CD14-positive monocyte (primary cell): ENCODE measurements at regions not wholly inside any gene's neighbourhood (a gene's known extent, or its start where the extent isn't known, plus 50 kb on each side); places are given as distances from the start of the nearest gene placed in this dataset.

Experiments used
- DNase-seq, 3 donors: peaks; one replicate each; pipeline ENCODE4 v3.0.0-alpha.2; 2011 to 2022
- H2AFZ ChIP-seq: 2 replicates; pipeline ENCODE4 v1.6.0; 2012; ENCODE audit warnings: mild to moderate bottlenecking, low read depth, low read length, inconsistent platforms; ENCODE audit not compliant: insufficient read depth, poor library complexity, severe bottlenecking
- H3K27ac ChIP-seq, 2 donors: 1 replicate in 1 of 2; 2 replicates in 1 of 2; pipeline ENCODE4 v1.5.1; 2012 to 2013; ENCODE audit warnings: low read length in 2 of 2, control low read depth in 1 of 2, inconsistent platforms in 1 of 2, low read depth in 1 of 2, mild to moderate bottlenecking in 1 of 2
- H3K27me3 ChIP-seq, 2 donors: one replicate each; pipeline versions ENCODE4 v1.6.0 to v1.6.1; 2011 to 2013; ENCODE audit warnings: low read length in 2 of 2; ENCODE audit not compliant: control insufficient read depth in 2 of 2, insufficient read depth in 2 of 2
- H3K36me3 ChIP-seq, 2 donors: replicated peaks in 1 of 2; 1 replicate in 1 of 2; 2 replicates in 1 of 2; pipeline versions ENCODE4 v1.5.1 to v1.6.1; 2012 to 2013; ENCODE audit warnings: low read length in 2 of 2, control low read depth in 1 of 2, inconsistent platforms in 1 of 2, mild to moderate bottlenecking in 1 of 2; ENCODE audit not compliant: insufficient read depth in 2 of 2, control insufficient read depth in 1 of 2
- H3K4me1 ChIP-seq, 2 donors: 1 replicate in 1 of 2; 2 replicates in 1 of 2; pipeline versions ENCODE4 v1.5.1 to v1.6.1; 2012 to 2013; ENCODE audit warnings: low read length in 2 of 2, control low read depth in 1 of 2, inconsistent platforms in 1 of 2, mild to moderate bottlenecking in 1 of 2, moderate library complexity in 1 of 2; ENCODE audit not compliant: insufficient read depth in 2 of 2, control insufficient read depth in 1 of 2
- H3K4me2 ChIP-seq: replicated peaks from 2 replicates; pipeline ENCODE3; 2012; ENCODE audit warnings: low read length, moderate library complexity, mild to moderate bottlenecking; ENCODE audit not compliant: poor library complexity, severe bottlenecking; ENCODE audit errors: extremely low read depth
- H3K4me3 ChIP-seq, 3 experiments: fragments of 200-600 bp in 1 of 3; sonication (generic) in 1 of 3; replicated peaks in 1 of 3; 1 replicate in 2 of 3; 2 replicates in 1 of 3; pipeline ENCODE4 v1.5.1; 2011 to 2013; ENCODE audit warnings: low read length in 3 of 3, mild to moderate bottlenecking in 3 of 3, control low read depth in 2 of 3, low read depth in 2 of 3, inconsistent platforms in 1 of 3, moderate library complexity in 1 of 3
- H3K79me2 ChIP-seq: 2 replicates; pipeline ENCODE4 v1.6.0; 2012; ENCODE audit warnings: mild to moderate bottlenecking, control low read depth, inconsistent platforms, low read length, moderate library complexity; ENCODE audit not compliant: insufficient read depth
- H3K9ac ChIP-seq: 2 replicates; pipeline ENCODE4 v1.6.0; 2017; ENCODE audit warnings: low read length, mild to moderate bottlenecking; ENCODE audit not compliant: insufficient read depth, poor library complexity, severe bottlenecking
- H3K9me3 ChIP-seq, 2 donors: replicated peaks in 1 of 2; 1 replicate in 1 of 2; 2 replicates in 1 of 2; pipeline versions ENCODE4 v1.5.1 to v1.6.1; 2012 to 2013; ENCODE audit warnings: low read length in 2 of 2, control low read depth in 1 of 2; ENCODE audit not compliant: control insufficient read depth in 1 of 2, insufficient read depth in 1 of 2
- H4K20me1 ChIP-seq: 2 replicates; pipeline ENCODE4 v1.6.0; 2012; ENCODE audit warnings: mild to moderate bottlenecking, low read length, control low read depth, moderate library complexity; ENCODE audit not compliant: insufficient read depth
- H3K27ac Mint-ChIP-seq, 7 donors: one replicate each; pipeline ENCODE4 v1.8.0; 2020; ENCODE audit warnings: mild to moderate bottlenecking in 7 of 7, mixed read lengths in 7 of 7, moderate library complexity in 6 of 7, inconsistent platforms in 2 of 7
- H3K27me3 Mint-ChIP-seq, 3 donors: one replicate each; pipeline ENCODE4 v1.8.0; 2021 to 2022; ENCODE audit warnings: low read depth in 3 of 3, mild to moderate bottlenecking in 3 of 3, mixed read lengths in 3 of 3, moderate library complexity in 3 of 3, inconsistent platforms in 1 of 3
- H3K36me3 Mint-ChIP-seq, 2 donors: one replicate each; pipeline ENCODE4 v1.8.0; 2020; ENCODE audit warnings: mixed read lengths in 2 of 2, inconsistent platforms in 1 of 2, mild to moderate bottlenecking in 1 of 2
- H3K4me1 Mint-ChIP-seq: one replicate; pipeline ENCODE4 v1.8.0; 2020; ENCODE audit warnings: mild to moderate bottlenecking, mixed read lengths
- H3K4me3 Mint-ChIP-seq, 2 donors: one replicate each; pipeline ENCODE4 v1.8.0; 2020; ENCODE audit warnings: mild to moderate bottlenecking in 2 of 2, mixed read lengths in 2 of 2, moderate library complexity in 1 of 2
- H3K9me3 Mint-ChIP-seq, 7 donors: one replicate each; pipeline ENCODE4 v1.8.0; 2020 to 2022; ENCODE audit warnings: mixed read lengths in 7 of 7, mild to moderate bottlenecking in 6 of 7, moderate library complexity in 6 of 7, inconsistent platforms in 2 of 7
- WGBS: methylation state at CpG from one replicate; pipeline ENCODE4 v1.1.5; 2013; ENCODE audit warnings: missing lambda C conversion rate; ENCODE audit not compliant: insufficient coverage; 5-methylcytosine and 5-hydroxymethylcytosine counted together
- intact Hi-C, 2 donors: fragments of 100-400 bp; cut with micrococcal nuclease; formaldehyde crosslinking; loops; one replicate each; pipeline versions ENCODE4 v1.15.0 to v1.15.1; 2023
- TF ChIP-seq, protein P1 (sequence below): fragments of 200-600 bp; IDR thresholded peaks from one replicate; pipeline ENCODE4 v1.8.0; 2022; ENCODE audit warnings: antibody characterized with exemption, mild to moderate bottlenecking

- Mint-ChIP-seq H3K4me3 (no peak overlapping the region), H3K9me3 (peaks cover 0 to 5% (median 0%) of the 10 kb centered on the region in 7 donors), H3K4me1 (no peaks in the 10 kb centered on the region), H3K36me3 (no peaks in the 10 kb centered on the region), H3K27ac (no peak overlapping the region), H3K27me3 (peaks cover 0 to 2% (median 0%) of the 10 kb centered on the region in 3 donors)
- H2AFZ ChIP-seq: no peak overlapping the region
- DNase-seq: no peak
- 100% methylated on average over 1 of the region's 1 CpG for WGBS
- no peak overlapping the region for H3K4me2 ChIP-seq
- H3K36me3 ChIP-seq: no peaks in the 10 kb centered on the region
- intact Hi-C loops: no loop called here
- no peaks in the 10 kb centered on the region for H3K4me1 ChIP-seq
- H3K27ac ChIP-seq: no peak overlapping the region
- no peaks in the 10 kb centered on the region for H3K27me3 ChIP-seq
- H3K4me3 ChIP-seq: no peak overlapping the region
- H3K9me3 ChIP-seq: no peaks in the 10 kb centered on the region
- no peak overlapping the region for H3K9ac ChIP-seq
- H4K20me1 ChIP-seq: no peaks in the 10 kb centered on the region
- no peaks in the 10 kb centered on the region for H3K79me2 ChIP-seq
- TF ChIP-seq, protein P1, sequence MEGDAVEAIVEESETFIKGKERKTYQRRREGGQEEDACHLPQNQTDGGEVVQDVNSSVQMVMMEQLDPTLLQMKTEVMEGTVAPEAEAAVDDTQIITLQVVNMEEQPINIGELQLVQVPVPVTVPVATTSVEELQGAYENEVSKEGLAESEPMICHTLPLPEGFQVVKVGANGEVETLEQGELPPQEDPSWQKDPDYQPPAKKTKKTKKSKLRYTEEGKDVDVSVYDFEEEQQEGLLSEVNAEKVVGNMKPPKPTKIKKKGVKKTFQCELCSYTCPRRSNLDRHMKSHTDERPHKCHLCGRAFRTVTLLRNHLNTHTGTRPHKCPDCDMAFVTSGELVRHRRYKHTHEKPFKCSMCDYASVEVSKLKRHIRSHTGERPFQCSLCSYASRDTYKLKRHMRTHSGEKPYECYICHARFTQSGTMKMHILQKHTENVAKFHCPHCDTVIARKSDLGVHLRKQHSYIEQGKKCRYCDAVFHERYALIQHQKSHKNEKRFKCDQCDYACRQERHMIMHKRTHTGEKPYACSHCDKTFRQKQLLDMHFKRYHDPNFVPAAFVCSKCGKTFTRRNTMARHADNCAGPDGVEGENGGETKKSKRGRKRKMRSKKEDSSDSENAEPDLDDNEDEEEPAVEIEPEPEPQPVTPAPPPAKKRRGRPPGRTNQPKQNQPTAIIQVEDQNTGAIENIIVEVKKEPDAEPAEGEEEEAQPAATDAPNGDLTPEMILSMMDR: no peak
These were observed 394.1 kb downstream of the SPRY1 start for GRCh38 chr4:123790681-123791080.

DNA sequence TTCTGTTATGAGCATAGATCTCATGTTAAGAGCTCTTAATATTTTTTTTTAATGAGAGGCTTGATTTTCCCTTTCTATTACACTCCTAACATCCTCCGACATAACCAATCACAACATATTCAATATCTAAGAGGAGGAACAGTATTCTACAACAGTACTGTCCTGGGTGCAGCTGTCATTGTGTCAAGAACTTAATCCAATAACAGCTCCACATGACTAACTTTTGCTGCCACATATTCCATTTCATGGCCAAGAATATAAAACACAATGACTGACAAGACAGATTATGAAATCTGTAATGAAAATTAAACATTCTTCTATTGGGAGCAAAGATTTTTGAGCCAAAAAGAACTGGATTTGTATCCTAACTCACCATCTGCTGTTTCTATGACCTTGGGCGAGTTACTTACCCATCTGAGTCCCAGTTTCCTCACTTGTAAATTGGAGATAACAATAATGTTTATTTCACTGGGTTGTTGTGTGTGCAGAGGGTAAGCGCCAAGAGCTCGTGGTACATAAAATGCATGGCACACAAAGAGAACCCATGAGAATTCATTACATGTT is 405.6 kb downstream of the SPRY1 start:
- Histone ChIP-seq H4K20me1 (no peaks in the 10 kb centered on the region), H3K4me3 (no peak overlapping the region), H3K27ac (no peak overlapping the region), H3K79me2 (no peaks in the 10 kb centered on the region), H3K4me2 (no peak overlapping the region), H3K9ac (no peak overlapping the region), H3K36me3 (no peaks in the 10 kb centered on the region), H3K4me1 (no peaks in the 10 kb centered on the region), H3K27me3 (no peaks in the 10 kb centered on the region), H2AFZ (no peak overlapping the region), H3K9me3 (no peaks in the 10 kb centered on the region)
- DNase-seq: no peak
- Mint-ChIP-seq H3K27ac (no peak overlapping the region), H3K9me3 (peaks cover 2 to 15% (median 8%) of the 10 kb centered on the region in 7 donors), H3K27me3 (peaks cover 0 to 5% (median 3%) of the 10 kb centered on the region in 3 donors), H3K4me3 (no peak overlapping the region), H3K4me1 (no peaks in the 10 kb centered on the region), H3K36me3 (no peaks in the 10 kb centered on the region)
- TF ChIP-seq, protein P1: no peak
- intact Hi-C loops: no loop called here
- WGBS: 100% methylated on average over 1 of the region's 4 CpGs
